ENCODE measurements at regions not wholly inside any gene's neighbourhood (a gene's known extent, or its start where the extent isn't known, plus 50 kb on each side); places are given as distances from the start of the nearest gene placed in this dataset.
"Not testable (repeated sequence)": the region's sequence is repeated elsewhere in the genome, so short reads cannot be mapped to it uniquely, and the experiment has no call there.

GRCh38 chr4:97101171-97101570 is 1042.1 kb downstream of the STPG2 start:
- H3K4me1 Mint-ChIP-seq, DNase-seq, H3K27me3 Mint-ChIP-seq, H3K4me3 Mint-ChIP-seq, CTCF ChIA-PET, H3K27ac Mint-ChIP-seq, H3K36me3 Mint-ChIP-seq, H3K9me3 Mint-ChIP-seq: not testable (repeated sequence)

DNA sequence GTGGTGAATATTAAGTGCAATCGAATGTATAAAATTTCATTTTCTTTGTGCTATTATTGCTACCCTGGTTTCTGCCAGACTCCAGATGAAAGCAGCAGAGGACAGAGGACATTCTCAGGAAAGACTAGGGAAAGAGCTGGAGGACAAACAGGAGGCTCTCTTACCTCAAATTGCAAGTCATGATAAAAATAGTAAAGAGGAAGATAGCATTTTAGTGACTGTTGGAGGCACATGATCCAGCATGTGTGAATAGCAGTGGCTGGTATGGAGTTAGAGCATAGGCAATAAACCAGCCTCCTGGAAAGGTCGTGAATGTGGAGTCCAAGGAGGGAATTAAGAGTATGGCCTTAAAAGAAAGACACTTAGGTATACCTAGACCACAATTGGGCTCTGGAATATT is 1040.0 kb downstream of the STPG2 start:
- H3K27ac Mint-ChIP-seq = no peak overlapping the region
- CTCF ChIA-PET = no interaction called here
- no peaks in the 10 kb centered on the region for H3K4me1 Mint-ChIP-seq
- no peaks in the 10 kb centered on the region for H3K27me3 Mint-ChIP-seq
- H3K4me3 Mint-ChIP-seq = no peak overlapping the region
- no peak for DNase-seq
- peaks cover 3% of the 10 kb centered on the region for H3K9me3 Mint-ChIP-seq
- no peaks in the 10 kb centered on the region for H3K36me3 Mint-ChIP-seq

DNA sequence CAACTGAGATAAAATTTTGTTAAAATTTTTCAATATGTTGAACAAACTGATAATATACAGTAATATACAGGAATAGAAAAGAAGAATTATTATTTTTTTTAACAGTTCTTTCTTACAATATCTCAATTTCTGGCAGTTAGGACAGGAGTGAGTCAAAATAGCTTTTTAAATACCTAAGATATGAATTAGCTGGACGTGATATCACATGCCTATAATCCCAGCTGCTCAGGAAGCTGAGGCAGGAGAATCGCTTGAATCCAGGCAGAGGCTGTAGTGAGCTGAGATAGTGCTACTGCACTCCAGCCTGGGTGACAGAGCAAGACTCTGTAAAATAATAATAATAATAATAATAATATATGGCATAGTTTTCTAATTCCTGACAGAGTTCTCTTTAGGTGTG is 1039.3 kb downstream of the STPG2 start:
- CTCF ChIA-PET = no interaction called here
- DNase-seq = no peak
- Mint-ChIP-seq H3K4me3 (no peak overlapping the region), H3K4me1 (no peaks in the 10 kb centered on the region), H3K27ac (no peak overlapping the region), H3K27me3 (no peaks in the 10 kb centered on the region), H3K36me3 (no peaks in the 10 kb centered on the region), H3K9me3 (peaks cover 3% of the 10 kb centered on the region)

DNA sequence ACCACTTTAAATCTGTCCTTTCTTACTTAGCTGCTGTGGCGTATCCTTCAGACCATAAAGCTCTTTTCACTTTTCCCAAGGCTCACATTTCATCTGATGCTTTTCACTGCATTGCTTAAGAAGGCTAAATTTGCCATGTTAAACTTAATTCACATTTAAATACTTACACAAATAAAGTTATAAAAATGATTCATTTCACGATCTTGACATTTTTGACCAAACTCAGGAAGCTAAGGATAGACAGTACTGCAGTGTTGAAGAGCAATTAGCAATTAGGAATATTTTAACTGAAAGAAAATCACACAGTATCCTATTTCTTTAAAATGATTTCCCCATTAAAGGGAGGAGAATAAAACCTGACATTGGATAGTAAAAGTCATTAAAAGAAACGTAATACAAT is 1038.6 kb downstream of the STPG2 start:
- Mint-ChIP-seq H3K36me3 (no peaks in the 10 kb centered on the region), H3K4me3 (no peak overlapping the region), H3K27ac (no peak overlapping the region), H3K4me1 (no peaks in the 10 kb centered on the region), H3K9me3 (peaks cover 3% of the 10 kb centered on the region), H3K27me3 (no peaks in the 10 kb centered on the region)
- DNase-seq = no peak
- CTCF ChIA-PET = no interaction called here

DNA sequence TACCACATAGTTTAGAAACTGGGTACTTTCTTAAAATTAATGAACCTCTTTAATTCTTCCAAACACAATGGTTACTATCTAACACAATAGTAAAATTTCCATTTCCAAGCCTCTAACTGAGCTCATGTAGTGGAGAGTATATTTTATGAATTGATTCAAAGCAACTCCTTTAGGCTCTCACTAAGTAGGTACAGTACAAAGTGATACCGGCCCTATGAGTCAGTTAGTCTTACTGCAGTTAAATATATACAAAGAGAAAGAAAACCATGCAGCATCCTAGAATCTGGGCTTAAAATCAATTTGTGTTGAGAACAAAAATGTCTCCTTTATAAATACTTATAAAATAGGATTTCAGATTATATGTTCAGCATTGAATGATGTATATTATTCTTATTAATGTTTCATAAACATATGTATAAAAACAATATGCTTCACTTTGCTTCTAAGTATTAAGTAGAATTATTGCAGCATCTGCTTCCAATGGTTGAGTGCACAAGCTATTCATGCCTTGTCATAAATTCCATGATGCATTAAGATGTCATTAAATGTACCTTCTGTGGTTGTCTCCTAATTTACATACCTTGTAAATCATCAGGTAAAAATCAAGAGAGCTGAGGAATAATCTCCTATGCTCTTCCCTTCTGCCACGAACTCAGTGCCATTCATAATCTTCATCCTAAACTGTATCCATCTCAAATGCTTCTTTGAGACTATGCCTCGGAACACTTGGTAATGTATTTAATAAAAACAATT is 1037.8 kb downstream of the STPG2 start:
- H3K27me3 Mint-ChIP-seq = no peaks in the 10 kb centered on the region
- H3K4me1 Mint-ChIP-seq = no peaks in the 10 kb centered on the region
- no peaks in the 10 kb centered on the region for H3K36me3 Mint-ChIP-seq
- CTCF ChIA-PET = no interaction called here
- H3K9me3 Mint-ChIP-seq = peaks cover 3% of the 10 kb centered on the region
- no peak overlapping the region for H3K27ac Mint-ChIP-seq
- DNase-seq = no peak
- H3K4me3 Mint-ChIP-seq = no peak overlapping the region

DNA sequence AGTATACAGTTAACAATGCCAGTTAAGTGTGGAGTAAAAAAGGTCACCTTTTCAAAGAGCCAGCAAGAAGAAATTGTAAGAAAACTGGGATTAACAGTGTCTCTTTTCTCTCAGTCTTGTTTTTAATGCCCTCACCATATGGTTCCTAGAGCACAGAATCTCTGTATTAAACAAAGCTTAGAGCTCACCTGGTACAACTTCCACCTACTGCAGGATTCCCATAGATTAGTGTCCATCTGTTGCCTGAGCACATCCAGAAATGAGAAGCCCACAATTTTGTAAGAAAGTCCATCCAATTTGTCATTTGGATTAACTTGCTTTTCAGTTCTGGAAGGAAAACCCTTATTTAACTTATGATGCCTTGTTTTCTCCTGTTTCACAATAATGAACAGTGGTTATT is 1037.1 kb downstream of the STPG2 start:
- no peak for DNase-seq
- CTCF ChIA-PET = no interaction called here

GRCh38 chr4:97110506-97110905 is 1032.8 kb downstream of the STPG2 start:
- no peak for DNase-seq
- Mint-ChIP-seq H3K36me3 (no peaks in the 10 kb centered on the region), H3K27ac (no peak overlapping the region), H3K4me1 (no peaks in the 10 kb centered on the region), H3K9me3 (no peaks in the 10 kb centered on the region), H3K4me3 (no peak overlapping the region), H3K27me3 (no peaks in the 10 kb centered on the region)
- CTCF ChIA-PET = no interaction called here

More for the DNA sequence above, 1037.1 kb downstream of the STPG2 start:
- no peaks in the 10 kb centered on the region for H3K27me3 Mint-ChIP-seq
- H3K9me3 Mint-ChIP-seq = peaks cover under 1% of the 10 kb centered on the region
- no peaks in the 10 kb centered on the region for H3K36me3 Mint-ChIP-seq
- H3K4me1 Mint-ChIP-seq = no peaks in the 10 kb centered on the region
- no peak overlapping the region for H3K4me3 Mint-ChIP-seq
- H3K27ac Mint-ChIP-seq = no peak overlapping the region

DNA sequence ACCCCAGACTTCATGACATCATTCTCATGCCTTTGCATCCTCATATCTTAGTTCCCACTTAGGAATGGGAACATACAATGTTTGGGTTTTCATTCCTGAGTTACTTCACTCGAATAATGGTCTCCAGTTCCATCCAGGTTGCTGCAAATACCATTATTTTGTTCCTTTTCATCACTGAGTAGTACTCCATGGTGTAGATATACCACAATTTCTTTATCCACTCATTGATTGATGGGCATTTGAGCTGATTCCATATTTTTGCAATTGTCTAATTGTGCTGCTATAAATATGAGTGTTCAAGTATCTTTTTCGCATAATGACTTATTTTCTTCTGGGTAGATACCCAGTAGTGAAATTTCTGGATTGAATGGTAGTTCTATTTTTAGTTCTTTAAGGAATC is 1026.8 kb downstream of the STPG2 start:
- Mint-ChIP-seq H3K27ac (no peak overlapping the region), H3K27me3 (no peaks in the 10 kb centered on the region), H3K4me3 (no peak overlapping the region), H3K36me3 (no peaks in the 10 kb centered on the region), H3K9me3 (no peaks in the 10 kb centered on the region), H3K4me1 (no peaks in the 10 kb centered on the region)
- DNase-seq = no peak
- CTCF ChIA-PET = no interaction called here

DNA sequence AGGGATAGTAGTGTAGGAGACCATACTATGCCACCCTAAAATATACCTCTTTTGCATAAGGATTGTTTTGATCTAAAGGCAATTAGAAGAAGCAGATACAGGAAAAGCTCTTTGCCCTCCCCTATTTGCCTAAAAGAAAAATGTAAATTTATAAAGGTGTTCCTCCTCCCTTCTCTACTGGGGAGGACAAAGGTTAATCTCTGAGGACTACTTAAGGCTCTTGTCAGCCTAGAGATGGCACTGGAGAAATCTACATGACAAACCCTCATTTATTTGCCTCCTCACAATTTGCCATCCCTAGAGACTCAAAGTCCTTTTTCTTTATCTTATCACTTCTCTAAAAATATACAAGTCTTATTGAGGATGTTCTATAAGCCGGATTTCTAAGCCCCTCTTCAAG is 1021.8 kb downstream of the STPG2 start:
- Mint-ChIP-seq H3K27ac (no peak overlapping the region), H3K9me3 (peaks cover 2% of the 10 kb centered on the region), H3K27me3 (no peaks in the 10 kb centered on the region), H3K4me3 (no peak overlapping the region), H3K36me3 (no peaks in the 10 kb centered on the region), H3K4me1 (no peaks in the 10 kb centered on the region)
- DNase-seq = no peak
- CTCF ChIA-PET = no interaction called here

GRCh38 chr4:97123573-97123972 is 1019.7 kb downstream of the STPG2 start:
- Mint-ChIP-seq H3K27ac (peak overlapping the region; percentile 16), H3K9me3 (peaks cover 4% of the 10 kb centered on the region), H3K27me3 (no peaks in the 10 kb centered on the region), H3K4me3 (no peak overlapping the region), H3K36me3 (no peaks in the 10 kb centered on the region), H3K4me1 (no peaks in the 10 kb centered on the region)
- DNase-seq = no peak
- CTCF ChIA-PET = no interaction called here

GRCh38 chr4:97132435-97132834 is 1010.8 kb downstream of the STPG2 start:
- Mint-ChIP-seq H3K4me3 (no peak overlapping the region), H3K27ac (no peak overlapping the region), H3K4me1 (no peaks in the 10 kb centered on the region), H3K36me3 (no peaks in the 10 kb centered on the region), H3K27me3 (no peaks in the 10 kb centered on the region), H3K9me3 (peaks cover 5% of the 10 kb centered on the region)
- CTCF ChIA-PET = no interaction called here
- no peak for DNase-seq

DNA sequence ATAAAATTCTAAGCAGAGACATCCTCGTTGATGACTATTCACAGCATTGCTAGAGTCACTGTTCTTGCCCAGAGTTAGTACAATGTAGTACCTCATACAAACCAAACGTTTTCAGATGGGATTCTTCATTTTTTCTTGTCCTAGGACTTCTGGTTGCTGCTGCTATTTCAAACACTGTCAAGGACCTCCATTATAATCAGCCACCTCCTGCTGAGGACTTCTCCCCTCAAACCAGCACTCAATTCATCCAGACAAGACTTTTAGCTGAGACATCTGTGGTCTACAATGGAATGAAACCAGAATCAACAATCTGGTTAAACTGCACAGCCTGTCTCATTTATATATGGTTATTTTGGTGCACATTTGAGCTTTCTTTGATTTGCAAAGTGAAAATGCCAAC is 1008.8 kb downstream of the STPG2 start:
- Mint-ChIP-seq H3K4me3 (no peak overlapping the region), H3K4me1 (no peaks in the 10 kb centered on the region), H3K27ac (no peak overlapping the region), H3K36me3 (no peaks in the 10 kb centered on the region), H3K9me3 (peaks cover 13% of the 10 kb centered on the region), H3K27me3 (no peaks in the 10 kb centered on the region)
- CTCF ChIA-PET = no interaction called here
- DNase-seq = no peak

DNA sequence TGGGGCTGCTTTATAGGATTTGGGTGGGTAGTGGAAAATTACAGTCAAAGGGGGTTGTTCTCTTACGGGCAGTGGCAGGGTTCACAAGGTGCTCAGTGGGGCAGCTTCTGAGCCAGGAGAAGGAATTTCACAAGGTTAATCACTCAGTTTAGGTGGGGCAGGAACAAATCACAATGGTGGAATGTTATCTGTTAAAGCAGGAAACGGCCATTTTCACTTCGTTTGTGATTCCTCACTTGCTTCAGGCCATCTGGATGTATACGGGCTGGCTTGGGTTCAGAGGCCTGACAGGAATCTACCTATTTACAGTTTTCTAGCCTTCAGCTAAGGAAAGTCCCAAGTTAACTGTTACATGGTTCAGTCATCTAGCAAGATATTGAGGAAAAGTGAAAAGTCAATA is 1003.5 kb downstream of the STPG2 start:
- Mint-ChIP-seq H3K9me3 (peaks cover 16% of the 10 kb centered on the region), H3K27ac (no peak overlapping the region), H3K36me3 (no peaks in the 10 kb centered on the region), H3K27me3 (no peaks in the 10 kb centered on the region), H3K4me1 (no peaks in the 10 kb centered on the region), H3K4me3 (no peak overlapping the region)
- CTCF ChIA-PET = no interaction called here
- DNase-seq = no peak

DNA sequence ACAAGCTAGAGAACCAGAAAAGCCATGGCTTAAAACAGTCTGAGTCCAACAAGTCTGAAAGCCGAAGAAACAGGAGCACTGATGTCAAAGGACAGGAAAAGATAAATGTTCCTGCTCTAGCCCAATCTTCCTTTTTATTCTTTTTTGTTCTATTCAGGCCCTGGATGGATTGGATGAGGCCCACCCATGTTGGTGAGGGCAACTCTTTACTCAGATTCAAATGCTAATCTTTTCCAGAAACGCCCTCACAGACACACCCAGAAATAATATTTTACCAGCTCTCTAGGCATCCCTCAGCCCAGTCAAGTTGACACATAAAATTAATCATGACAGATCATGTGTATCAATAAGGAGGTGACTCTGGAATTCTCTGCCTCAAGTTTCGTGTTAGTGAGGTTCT is 1002.7 kb downstream of the STPG2 start:
- H3K36me3 Mint-ChIP-seq = no peaks in the 10 kb centered on the region
- H3K9me3 Mint-ChIP-seq = peaks cover 16% of the 10 kb centered on the region
- DNase-seq = no peak
- H3K4me1 Mint-ChIP-seq = no peaks in the 10 kb centered on the region
- H3K4me3 Mint-ChIP-seq = no peak overlapping the region
- CTCF ChIA-PET = no interaction called here
- H3K27me3 Mint-ChIP-seq = no peaks in the 10 kb centered on the region
- H3K27ac Mint-ChIP-seq = no peak overlapping the region

DNA sequence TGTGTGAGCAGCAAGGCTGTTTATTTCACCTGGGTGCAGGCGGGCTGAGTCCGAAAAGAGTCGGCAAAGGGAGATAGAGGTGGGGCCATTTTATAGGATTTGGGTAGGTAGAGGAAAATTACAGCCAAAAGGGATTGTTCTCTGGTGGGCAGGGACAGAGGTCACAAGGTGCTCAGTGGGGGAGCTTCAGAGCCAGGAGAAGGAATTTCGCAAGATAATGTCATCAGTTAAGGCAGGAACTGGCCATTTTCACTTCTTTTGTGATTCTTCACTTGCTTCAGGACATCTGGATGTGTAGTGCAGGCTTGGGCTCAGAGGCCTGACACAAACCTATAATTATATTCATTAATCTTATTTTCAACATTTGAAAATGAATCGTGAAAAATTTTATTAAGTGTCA is 1001.9 kb downstream of the STPG2 start:
- H3K36me3 Mint-ChIP-seq, H3K4me3 Mint-ChIP-seq, CTCF ChIA-PET, H3K4me1 Mint-ChIP-seq, H3K27ac Mint-ChIP-seq, H3K27me3 Mint-ChIP-seq, DNase-seq: not testable (repeated sequence)
- peaks cover 16% of the 10 kb centered on the region for H3K9me3 Mint-ChIP-seq

GRCh38 chr4:97142410-97142809 is 1000.9 kb downstream of the STPG2 start:
- Mint-ChIP-seq H3K9me3 (peaks cover 11% of the 10 kb centered on the region), H3K4me3 (no peak overlapping the region), H3K27me3 (no peaks in the 10 kb centered on the region), H3K4me1 (no peaks in the 10 kb centered on the region), H3K27ac (no peak overlapping the region), H3K36me3 (no peaks in the 10 kb centered on the region)
- DNase-seq = no peak
- CTCF ChIA-PET = no interaction called here
